ENCODE measurements at regions not wholly inside any gene's neighbourhood (a gene's known extent, or its start where the extent isn't known, plus 50 kb on each side); places are given as distances from the start of the nearest gene placed in this dataset.

DNA sequence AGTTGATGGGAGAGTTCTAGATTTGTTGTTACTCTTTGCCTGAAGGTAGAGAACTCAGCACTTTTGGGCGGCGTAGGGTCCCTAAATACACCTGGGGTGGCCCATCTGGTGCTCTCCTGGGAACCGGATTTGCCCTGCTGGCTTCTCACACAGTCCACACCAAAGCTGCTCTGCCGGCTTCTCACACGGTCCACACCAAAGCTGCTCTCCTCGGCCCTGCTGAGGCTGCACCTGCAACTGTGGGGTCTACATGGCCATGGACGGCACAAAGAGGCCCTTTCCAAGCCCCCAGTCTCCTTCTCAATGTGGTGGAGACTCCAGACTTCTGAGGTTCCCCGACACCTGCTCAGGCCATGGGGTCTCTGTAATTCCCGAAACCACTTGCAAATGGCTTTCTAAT is 124.8 kb upstream of the GPC1 start:
- no peak for DNase-seq (ENCODE audit: low read depth in 2 of 3, low spot score in 1 of 3)

DNA sequence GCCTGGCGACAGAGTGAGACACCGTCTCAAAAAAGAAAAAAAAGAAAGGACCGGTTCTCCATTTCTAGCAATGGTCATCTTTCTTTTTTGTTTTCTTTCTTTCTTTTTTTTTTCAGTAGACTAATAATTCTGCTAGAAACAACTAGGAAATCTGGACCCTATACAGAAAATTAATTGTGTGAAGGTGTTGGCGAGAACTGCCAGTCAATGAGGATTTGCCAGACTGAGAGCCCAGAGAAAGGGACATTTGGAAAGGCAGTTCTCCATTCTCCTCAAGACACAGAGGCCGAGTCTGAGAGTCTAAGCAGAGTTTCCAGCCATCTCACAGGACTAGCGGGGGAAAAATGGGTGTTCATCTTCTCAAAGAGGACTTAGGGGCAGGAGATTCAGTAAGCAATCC is 123.6 kb upstream of the GPC1 start:
- no peak for DNase-seq (ENCODE audit: low read depth in 2 of 3, low spot score in 1 of 3)

DNA sequence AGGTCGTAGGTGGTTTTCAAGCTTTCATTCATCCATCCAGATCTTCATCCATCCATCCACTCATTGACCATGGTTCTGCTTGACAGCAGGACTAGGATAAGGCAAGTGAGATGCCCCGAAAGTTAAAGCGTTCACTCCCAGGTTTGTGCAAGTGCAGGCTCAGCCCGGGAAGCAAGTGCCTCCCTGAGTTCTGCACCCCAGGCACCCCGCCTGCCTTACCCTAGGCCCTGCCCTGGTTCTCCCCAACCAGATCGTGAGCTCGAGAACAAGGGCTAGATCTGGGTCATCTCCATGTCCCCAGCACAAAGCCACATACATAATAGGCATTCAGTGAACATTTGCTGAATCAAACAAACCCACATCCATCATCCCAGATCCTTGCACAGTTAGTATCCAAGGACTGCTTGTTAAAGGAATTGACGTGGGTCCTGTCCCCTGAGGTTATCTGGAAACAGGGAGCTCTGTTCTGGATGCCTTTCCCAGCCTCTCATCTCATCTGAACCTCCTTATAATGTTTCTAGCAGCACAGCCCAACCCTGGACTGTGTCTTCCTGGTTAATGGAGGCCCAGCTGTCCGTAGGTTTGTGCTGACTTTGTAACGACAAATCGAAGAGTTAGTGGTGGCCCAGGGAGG is 116.1 kb upstream of the GPC1 start:
- DNase-seq (ENCODE audit: low read depth in 2 of 3, low spot score in 1 of 3) = no peak

DNA sequence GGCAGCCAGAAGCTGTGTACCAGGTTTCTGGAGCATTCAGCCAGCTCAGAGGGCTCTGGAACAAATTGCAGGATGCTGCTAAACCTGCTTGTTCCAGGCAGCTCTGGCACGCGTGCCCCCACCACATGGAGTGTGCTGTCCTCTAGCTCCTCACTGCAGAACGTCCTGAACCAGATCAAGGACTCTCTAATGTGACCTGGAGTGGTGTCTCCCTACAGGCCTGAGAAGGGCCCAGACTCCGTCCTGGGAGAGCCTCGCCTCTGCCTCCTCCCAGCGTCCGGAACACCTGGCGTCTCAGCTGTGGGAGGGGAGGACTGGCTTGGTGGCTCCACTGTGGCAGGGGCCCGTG is 115.6 kb upstream of the GPC1 start:
- no peak for DNase-seq (ENCODE audit: low read depth in 2 of 3, low spot score in 1 of 3)

DNA sequence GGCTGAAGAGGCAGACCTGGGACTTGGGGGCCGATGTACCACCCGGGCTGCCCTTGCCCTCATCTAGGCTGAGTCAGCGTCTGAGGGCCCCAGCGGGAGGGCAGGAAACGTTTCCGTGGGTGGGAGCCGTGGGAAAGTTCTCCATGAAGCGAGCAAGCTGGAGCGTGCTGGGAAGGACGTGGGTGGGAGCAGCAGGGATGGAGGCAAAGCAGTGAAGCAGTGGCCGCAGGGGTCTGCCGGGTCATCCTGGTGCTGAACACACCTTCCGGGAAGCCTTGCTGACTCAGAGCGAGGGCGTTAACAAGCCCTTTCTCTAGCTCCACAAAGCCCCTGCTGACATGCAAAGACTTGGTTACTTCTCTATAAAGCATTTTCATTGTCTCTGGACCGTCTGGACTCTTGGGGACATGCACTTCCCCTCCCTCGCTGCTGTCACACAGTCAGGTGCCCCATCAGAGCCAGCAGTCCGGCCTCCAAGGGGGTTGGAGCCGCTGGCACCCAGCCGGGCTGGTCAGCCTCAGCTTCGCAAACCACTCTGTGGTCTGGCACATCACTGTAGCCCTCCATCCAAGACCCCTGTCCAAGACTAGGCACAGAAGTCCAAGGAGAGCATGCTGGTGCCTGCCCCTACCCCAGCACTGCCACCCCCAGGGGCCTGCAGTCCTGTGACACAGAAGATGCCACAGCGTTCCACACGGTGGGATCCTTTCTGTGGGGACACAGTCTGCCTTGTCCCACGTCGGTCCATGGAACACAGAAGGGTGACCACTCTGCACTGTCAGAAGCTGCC is 115.1 kb upstream of the GPC1 start:
- DNase-seq (ENCODE audit: low read depth in 2 of 3, low spot score in 1 of 3) = no peak

DNA sequence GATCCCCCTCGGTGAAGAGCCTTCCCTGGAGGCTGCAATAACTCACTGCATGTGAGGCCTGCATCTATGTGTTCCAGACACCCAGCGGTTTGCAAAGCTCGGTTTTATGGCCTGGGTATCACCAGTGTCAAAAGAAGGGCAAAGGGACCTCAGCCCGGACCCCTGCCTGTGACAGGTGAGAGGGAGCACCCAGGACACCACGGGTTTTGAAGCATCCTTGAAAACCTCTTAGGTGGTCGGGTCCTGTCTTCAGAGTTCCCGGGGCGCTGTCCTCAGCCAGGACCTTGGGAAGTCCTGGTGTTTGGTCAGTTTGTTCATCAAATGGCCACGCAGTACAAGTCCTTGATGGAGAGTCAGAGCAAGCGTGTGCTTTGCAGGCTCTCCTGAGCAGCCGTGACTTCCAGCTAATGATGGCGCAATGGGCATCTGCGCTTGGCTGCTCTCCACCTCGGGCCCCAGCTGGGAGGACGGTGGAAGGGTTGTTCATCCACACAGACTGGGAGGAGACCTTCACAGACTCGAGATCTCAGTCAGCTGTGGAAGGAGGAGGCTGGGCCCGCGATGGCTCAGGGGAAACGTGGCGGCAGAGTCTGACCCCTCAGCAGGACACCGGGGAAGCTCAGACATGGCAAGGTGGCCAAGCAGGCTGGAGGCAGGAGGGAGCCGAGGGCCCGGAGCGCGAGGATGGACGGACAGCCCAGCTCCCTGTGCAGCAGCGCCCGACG is 113.1 kb upstream of the GPC1 start:
- no peak for DNase-seq (ENCODE audit: low read depth in 2 of 3, low spot score in 1 of 3)

DNA sequence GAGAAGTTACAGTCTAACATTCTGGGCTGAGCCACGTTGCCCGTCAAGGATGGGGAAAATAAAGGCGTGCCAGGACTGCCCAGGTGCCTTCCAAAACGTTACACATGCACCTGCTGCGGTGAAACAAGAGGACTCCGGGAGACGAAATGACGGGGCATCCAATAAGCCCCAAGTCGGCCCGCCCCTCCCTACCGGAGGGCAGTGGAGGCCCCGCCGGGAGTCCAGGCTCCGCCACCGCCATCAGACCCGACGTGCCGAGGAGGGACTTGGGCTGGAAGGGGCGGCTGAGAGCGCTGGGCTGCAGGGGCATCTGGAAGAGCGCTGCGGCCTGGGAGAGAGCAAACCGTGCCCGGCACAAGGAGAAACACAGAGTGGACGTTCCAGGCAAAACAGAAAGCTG is 112.5 kb upstream of the GPC1 start:
- DNase-seq (ENCODE audit: low read depth in 2 of 3, low spot score in 1 of 3) = no peak

DNA sequence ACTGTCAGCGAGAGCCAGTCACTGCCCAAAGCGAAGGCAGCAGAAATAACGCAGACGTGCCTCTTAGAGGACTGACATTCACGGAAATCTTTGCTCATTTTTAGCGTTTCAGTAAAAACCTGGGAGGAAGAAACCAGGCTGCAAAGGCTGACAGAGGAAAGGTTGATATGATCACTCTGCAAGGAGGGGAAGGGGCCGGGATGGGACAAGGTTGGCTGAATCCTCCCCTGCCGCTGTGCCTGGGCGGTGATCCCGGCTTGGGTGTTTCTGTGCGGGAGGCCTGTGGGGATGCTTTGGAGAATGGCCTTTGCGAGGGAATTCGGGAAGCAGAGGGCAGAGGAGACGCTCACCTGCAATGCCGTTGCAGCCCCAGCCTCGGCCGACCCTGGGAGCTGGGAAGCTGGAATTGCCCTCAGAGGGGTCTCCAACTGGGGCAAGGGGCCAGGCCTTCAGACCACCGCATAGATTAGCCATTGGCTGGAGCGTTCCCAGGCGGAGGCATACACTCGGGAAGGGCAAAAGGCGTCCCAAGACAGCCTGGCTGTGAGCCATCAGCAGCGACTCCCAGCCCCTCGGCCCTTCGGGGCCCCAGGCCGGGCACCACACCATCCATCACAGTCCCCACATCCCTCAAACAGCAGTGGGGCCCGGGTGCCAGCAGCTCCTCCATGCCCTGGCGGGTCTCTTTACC is 111.7 kb upstream of the GPC1 start:
- no peak for DNase-seq (ENCODE audit: low read depth in 2 of 3, low spot score in 1 of 3)

DNA sequence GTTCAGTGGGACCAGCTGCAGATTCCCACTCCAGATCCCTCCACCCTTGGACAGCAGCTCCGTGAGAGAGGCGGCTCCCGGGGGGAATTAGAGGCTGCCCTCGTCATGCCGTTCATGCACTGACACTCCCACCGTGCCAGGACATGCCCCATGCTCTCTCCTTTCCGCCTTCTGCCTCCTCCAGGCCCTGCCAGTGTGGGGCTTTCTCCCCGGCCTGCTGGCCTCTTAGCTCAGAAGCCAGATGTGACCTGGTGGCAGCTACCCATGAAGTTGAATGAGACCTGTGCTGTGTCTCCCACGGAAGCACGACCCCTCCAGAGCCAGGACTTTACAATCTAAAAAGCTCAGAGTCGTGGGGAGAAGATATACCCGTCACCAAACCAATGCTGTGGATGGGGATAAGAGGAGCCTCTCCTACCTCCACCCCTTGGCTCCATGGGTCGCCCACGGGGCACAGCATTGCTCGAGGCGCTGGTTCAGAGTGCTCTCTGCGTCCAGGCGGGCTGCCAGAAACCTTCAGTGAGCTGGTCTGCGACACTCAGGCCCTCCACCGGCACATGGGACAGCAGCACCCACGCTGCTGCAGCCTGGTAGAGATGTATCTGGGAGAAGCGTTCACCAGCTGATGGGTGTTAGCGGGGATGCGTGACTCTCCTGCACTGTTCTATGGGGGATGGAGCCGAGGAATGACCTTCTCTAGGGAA is 111.0 kb upstream of the GPC1 start:
- DNase-seq (ENCODE audit: low read depth in 2 of 3, low spot score in 1 of 3) = no peak

DNA sequence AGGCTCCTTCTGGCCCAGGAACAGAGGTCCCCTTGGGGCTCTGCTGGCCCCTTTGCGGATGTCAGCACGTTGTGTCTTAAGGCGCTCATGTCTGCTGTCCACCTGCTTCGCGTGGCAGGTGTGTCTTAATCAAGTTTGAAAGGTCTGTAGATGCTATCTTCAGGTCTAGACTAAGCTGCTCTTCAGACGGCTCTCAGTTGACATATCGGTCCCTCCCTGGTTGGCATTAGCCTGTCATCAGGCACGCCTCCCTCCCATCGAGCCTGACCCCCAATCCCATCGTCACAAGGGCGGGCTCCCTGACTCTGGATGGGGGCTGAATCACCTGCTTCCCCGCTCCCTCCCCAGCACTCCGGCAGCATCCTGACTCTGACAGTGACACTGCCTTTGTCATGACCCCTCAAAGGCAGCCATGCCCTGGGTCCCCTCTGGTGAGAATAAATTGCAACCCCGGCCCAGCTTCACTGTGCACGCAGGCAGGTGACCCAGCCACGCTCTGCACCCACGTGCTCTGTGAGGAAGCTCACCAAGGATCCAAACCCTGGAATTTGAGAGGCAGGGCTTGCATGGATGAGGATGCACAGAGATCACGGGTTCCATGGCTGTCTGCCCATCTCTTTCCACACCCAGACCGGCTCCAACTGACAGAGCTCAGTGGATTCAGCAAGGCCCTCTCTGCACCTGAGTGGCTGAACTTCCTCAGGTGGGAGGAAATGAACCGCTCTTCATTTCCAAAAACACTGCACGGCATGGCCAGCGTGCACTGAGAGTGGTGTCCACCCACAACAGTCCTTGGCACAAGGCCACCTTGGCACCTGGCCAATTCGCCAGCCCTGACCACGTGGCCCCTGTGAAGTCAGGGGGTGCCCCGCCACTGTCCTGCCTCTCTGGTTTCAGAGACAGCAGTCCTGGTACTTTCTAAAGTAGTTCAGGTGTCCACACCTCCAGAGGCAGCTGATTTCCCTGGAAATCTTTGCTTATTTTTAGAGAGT is 110.2 kb upstream of the GPC1 start:
- no peak for DNase-seq (ENCODE audit: low read depth in 2 of 3, low spot score in 1 of 3)

DNA sequence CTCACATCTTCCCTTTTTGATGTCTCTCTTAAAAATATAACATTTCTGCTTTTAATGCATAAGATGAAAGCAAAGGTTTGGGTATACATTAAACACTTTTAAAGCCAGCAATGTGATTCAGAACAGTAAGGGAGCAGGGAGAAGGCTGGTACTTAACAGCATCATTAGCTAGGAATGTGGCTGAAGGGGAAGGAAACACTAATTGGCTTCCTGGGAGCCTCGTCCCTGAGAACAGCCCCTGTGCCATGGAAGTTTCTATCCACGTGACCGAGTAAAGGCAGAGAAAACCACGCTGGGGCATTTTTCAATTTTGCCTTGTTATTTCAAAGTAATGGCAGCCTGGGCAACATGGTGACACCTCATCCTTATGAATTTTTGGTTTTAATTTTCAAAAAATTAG is 109.2 kb upstream of the GPC1 start:
- no peak for DNase-seq (ENCODE audit: low read depth in 2 of 3, low spot score in 1 of 3)

DNA sequence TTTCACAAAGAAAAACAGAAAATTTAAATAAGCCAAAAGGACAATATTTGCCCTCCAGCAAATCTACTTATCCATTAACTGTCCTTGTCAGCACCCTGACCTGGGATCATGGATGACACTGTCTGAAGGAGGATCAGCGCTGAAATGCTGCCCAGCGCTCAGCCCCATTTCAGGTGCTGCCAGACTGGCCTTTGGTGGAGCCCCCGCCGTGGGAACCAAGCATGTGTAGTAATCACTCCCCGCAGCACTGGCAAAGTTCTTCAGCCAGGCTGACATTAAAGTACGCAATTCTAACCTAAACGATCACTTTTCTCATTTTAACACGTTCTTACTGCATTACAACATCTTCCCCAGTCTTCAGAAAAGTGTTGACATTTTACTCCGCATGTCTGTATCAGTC is 108.6 kb upstream of the GPC1 start:
- no peak for DNase-seq (ENCODE audit: low read depth in 2 of 3, low spot score in 1 of 3)

DNA sequence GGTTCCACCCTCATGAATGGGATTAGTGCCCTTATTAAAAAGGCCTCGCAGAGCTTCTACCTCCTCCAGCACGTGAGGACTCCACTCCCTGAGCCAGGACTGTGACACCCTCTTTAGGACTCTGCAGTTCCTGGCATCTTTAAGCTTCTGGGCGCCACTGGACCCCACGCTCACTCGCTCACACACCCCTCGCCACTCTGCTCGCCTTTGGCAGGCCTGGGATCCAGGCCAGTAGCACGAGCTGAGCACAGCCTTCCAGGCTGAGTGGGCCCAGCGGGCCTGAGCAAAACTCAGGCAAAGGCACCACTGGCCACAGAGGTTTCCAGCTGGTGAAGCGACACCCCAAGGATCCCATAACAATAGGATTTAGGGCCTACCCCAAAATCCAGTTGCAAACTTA is 107.9 kb upstream of the GPC1 start:
- no peak for DNase-seq (ENCODE audit: low read depth in 2 of 3, low spot score in 1 of 3)

DNA sequence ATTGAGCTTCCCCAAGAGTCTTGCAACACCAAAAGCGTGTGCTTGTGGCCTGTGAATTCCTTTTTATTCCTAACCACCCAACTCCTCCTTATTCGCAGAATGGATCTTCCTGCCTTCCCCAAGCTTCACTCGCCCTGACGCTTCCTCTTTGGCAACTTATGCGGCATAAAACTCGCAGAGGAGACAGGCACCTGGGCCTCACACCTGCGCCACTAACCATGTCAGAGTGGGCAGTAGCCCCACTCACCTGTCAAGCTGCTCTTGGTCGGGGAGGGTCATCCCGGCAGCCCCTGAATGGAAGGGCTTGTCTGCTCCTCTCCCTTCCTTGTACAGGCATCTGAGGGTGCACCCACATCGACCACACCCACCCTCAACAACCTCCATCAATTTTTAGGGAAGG is 106.9 kb upstream of the GPC1 start:
- no peak for DNase-seq (ENCODE audit: low read depth in 2 of 3, low spot score in 1 of 3)

DNA sequence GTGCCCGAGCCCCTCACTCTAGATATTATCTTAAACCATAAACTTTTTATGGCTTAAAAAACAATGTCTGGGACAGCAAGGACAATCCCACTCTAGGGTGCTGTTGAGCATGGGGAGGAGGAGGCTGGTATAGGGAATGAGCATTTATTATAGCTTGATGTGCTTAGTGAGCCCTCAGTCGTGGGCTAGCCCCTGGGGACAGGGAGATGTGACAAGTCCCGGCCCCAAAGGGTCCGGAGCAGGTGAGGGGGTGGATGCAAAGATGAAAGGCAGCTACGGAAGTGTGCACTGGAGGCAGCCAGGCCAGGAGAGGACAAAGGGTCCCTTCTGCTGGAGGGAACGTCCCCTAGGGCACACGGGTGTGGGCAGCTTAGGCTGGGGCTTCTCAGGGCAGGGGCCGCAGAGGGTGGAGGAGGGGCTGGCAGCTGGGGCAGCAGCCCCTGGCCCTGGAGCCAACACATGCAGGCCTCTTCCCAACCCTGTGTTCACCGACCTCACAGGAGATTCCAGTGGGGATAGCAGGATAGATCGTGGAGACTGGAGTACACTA is 106.3 kb upstream of the GPC1 start:
- DNase-seq (ENCODE audit: low read depth in 2 of 3, low spot score in 1 of 3) = no peak

DNA sequence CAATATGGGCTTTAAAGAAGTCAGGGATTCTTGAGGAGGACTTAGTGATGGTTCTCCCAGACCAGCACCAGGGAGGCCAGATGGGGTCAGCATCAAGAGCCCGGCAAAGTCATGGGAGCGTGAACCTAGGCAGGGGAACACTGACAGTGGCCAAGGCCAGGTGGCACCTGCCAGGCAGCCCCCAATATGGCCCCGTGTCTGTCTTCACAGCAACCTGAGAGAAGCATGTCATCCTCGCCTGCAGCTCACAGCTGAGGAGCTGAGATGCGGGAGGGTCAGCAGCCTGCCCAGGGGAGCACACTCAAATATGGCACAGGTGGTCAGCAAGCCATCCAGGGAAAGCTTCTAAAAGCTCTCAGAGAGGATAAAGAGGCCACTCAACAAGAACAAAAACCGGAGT is 105.7 kb upstream of the GPC1 start:
- DNase-seq (ENCODE audit: low read depth in 2 of 3, low spot score in 1 of 3) = no peak

DNA sequence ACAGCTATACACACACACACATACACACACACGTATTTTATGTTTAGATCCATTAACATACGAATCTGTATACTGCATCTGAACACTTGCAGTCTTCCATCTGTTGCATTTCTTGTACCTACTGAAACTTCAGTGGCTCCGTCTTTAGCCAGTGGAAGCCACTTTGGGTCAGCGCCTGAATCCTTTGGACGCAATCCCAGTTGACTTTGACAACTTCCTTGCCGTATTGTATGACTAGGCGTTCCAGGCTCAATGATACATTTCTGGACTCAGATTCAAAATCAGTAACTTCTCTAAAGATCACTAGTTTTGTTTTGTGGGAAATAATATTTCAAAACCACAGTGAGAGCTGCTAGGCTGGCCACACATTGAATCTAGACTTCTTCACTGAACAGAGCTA is 101.5 kb upstream of the GPC1 start:
- no peak for DNase-seq (ENCODE audit: low read depth in 2 of 3, low spot score in 1 of 3)

DNA sequence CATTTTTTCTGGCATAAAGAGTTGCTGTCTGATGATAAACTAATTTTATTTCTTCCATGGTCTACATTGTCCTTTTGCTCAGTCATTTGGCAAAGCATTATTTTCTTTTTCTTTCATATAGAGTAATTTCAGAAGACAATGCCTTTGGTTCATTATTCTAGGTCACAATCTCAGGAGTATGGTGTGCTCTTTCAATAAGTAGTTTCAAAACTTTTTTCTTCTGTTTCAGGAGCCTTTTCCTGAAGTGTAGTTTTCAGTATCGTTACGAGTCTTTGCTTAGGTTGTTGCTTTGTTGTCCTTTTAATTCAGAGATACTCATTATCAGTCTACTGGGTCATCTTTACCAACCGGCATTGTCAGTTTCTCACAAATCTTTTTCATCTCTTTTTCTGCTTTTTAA is 100.4 kb upstream of the GPC1 start:
- no peak for DNase-seq (ENCODE audit: low read depth in 2 of 3, low spot score in 1 of 3)

DNA sequence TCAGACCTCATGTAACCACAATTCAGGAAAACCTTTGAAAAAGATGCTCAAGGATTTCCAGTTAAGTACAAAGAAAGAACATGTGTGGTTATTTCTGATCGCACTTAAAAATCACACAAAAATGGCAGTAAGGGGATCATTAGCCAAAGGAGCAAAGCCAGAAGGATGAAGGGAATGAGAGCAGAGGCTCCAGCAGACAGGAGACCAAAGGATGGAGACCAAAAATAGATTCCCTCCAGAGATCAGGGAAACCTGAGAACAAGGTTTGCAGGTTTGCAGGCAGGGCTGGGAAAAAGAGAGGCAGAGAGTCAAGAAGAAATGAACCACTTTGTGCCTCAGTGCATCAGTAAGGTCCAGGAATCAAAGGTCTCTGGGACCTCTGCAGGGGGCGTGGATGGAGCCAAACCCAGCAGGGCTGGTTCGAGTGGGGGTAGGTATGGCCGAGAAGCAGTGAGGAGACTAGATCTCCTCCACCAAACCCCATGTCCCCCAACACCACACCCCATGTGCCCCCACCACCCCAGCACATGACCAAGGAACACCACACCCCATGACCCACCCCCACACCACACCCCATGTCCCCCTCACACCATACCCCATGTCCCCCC is 98.5 kb upstream of the GPC1 start:
- no peak for DNase-seq (ENCODE audit: low read depth in 2 of 3, low spot score in 1 of 3)
